GM23338 (cell line): ENCODE measurements at regions not wholly inside any gene's neighbourhood (a gene's known extent, or its start where the extent isn't known, plus 50 kb on each side); places are given as distances from the start of the nearest gene placed in this dataset.

Experiments used
- CREB1 ChIP-seq: fragments of 250-450 bp; sonication (Bioruptor Pico); IDR thresholded peaks from 2 replicates; pipeline ENCODE4 v1.5.0; 2020; ENCODE audit warnings: low read depth, mild to moderate bottlenecking, moderate library complexity
- CTCF ChIP-seq, 2 experiments: fragments of 200-600 bp in 1 of 2; sonication (generic) in 1 of 2; conservative IDR thresholded peaks; 2 replicates each; pipeline versions ENCODE4 v1.5.1 to v1.6.1; 2016 to 2017; ENCODE audit warnings: antibody characterized with exemption in 2 of 2, low read depth in 2 of 2, mild to moderate bottlenecking in 2 of 2, moderate library complexity in 1 of 2
- ETS1 ChIP-seq: IDR thresholded peaks from 2 replicates; pipeline ENCODE4 v1.6.1; 2016; ENCODE audit warnings: antibody characterized with exemption
- EZH2 ChIP-seq: fragments of 200-600 bp; sonication (generic); IDR thresholded peaks from one replicate; pipeline ENCODE4 v1.8.0; 2017; ENCODE audit warnings: antibody characterized with exemption, mild to moderate bottlenecking, low read depth; ENCODE audit not compliant: unreplicated experiment
- EZH2phosphoT487 ChIP-seq: fragments of 200-600 bp; sonication (generic); IDR thresholded peaks from one replicate; pipeline ENCODE4 v1.8.1; 2018; ENCODE audit warnings: antibody characterized with exemption; ENCODE audit not compliant: unreplicated experiment
- JUNB ChIP-seq: IDR thresholded peaks from one replicate; pipeline ENCODE4 v1.6.1; 2016; ENCODE audit warnings: antibody characterized with exemption; ENCODE audit not compliant: unreplicated experiment
- NANOG ChIP-seq: IDR thresholded peaks from 2 replicates; pipeline ENCODE4 v1.6.1; 2016; ENCODE audit warnings: antibody characterized with exemption, borderline replicate concordance
- POLR2AphosphoS5 ChIP-seq: IDR thresholded peaks from 2 replicates; pipeline ENCODE4 v1.6.1; 2016; ENCODE audit warnings: antibody characterized with exemption, low read depth
- REST ChIP-seq: IDR thresholded peaks from one replicate; pipeline ENCODE4 v1.6.1; 2018; ENCODE audit warnings: antibody characterized with exemption; ENCODE audit not compliant: unreplicated experiment
- STAT1 ChIP-seq: IDR thresholded peaks from one replicate; pipeline ENCODE4 v1.6.1; 2016; ENCODE audit warnings: antibody characterized with exemption; ENCODE audit not compliant: unreplicated experiment
- ZNF114 ChIP-seq: fragments of 250-450 bp; sonication (Bioruptor Pico); IDR thresholded peaks from 2 replicates; pipeline ENCODE4 v1.5.0; 2020; ENCODE audit warnings: mild to moderate bottlenecking, moderate library complexity
- ZNF331 ChIP-seq: fragments of 250-450 bp; sonication (Bioruptor Pico); IDR thresholded peaks from 2 replicates; pipeline ENCODE4 v1.5.0; 2020; ENCODE audit warnings: low read depth, mild to moderate bottlenecking, moderate library complexity
- ZNF462 ChIP-seq: fragments of 250-450 bp; sonication (Bioruptor Pico); IDR thresholded peaks from 2 replicates; pipeline ENCODE4 v1.5.0; 2020; ENCODE audit warnings: mild to moderate bottlenecking, moderate library complexity

GRCh38 chr4:141486375-141486997, 149.9 kb upstream of the IL15 start:
- no peak for TF ChIP-seq CTCF (conservative IDR thresholded peaks at IDR 0.05; ENCODE audit: low read depth in 2 of 2)
- TF ChIP-seq EZH2: no peak
- TF ChIP-seq EZH2phosphoT487: no peak
- no peak for TF ChIP-seq POLR2AphosphoS5
- no peak for TF ChIP-seq NANOG
- TF ChIP-seq REST: no peak
- no peak for TF ChIP-seq CREB1
- TF ChIP-seq ETS1: no peak
- TF ChIP-seq ZNF114 (CRISPR knock-in tag): no peak
- TF ChIP-seq STAT1: no peak
- TF ChIP-seq JUNB: no peak
- no peak for TF ChIP-seq ZNF331 (CRISPR knock-in tag)
- no peak for TF ChIP-seq ZNF462
